RKO (cell line): ENCODE measurements at regions not wholly inside any gene's neighbourhood (a gene's known extent, or its start where the extent isn't known, plus 50 kb on each side); places are given as distances from the start of the nearest gene placed in this dataset.

Source experiments
- DNase-seq: peaks from one replicate; pipeline ENCODE4 v3.0.0-alpha.2; 2016; ENCODE audit warnings: low spot score

GRCh38 chr3:168583977-168584376 is 488.3 kb upstream of the GOLIM4 start:
- DNase-seq, result no peak

- DNase-seq, result no peak
These were observed 486.8 kb upstream of the GOLIM4 start for GRCh38 chr3:168582503-168582902.

- DNase-seq, result no peak
These were observed 486.1 kb upstream of the GOLIM4 start for GRCh38 chr3:168581771-168582225.

GRCh38 chr3:168579010-168579409 is 483.3 kb upstream of the GOLIM4 start:
- DNase-seq, result no peak

GRCh38 chr3:168575750-168576149 is 480.0 kb upstream of the GOLIM4 start:
- no peak for DNase-seq

- no peak for DNase-seq
These were observed 478.9 kb upstream of the GOLIM4 start for GRCh38 chr3:168574455-168575158.

- no peak for DNase-seq
These were observed 474.9 kb upstream of the GOLIM4 start for GRCh38 chr3:168570404-168571155.

GRCh38 chr3:168558728-168559411 is 463.1 kb upstream of the GOLIM4 start:
- DNase-seq, result no peak

GRCh38 chr3:168552251-168552650 is 456.5 kb upstream of the GOLIM4 start:
- DNase-seq, result no peak

- DNase-seq, result no peak
These were observed 453.0 kb upstream of the GOLIM4 start for GRCh38 chr3:168548719-168549118.

- no peak for DNase-seq
These were observed 451.0 kb upstream of the GOLIM4 start for GRCh38 chr3:168546707-168547106.

GRCh38 chr3:168545591-168545990 is 449.9 kb upstream of the GOLIM4 start:
- no peak for DNase-seq

- peak; percentile 23 for DNase-seq
These were observed 448.6 kb upstream of the GOLIM4 start for GRCh38 chr3:168544097-168544957.

- no peak for DNase-seq
These were observed 445.0 kb upstream of the GOLIM4 start for GRCh38 chr3:168540726-168541125.

GRCh38 chr3:168539909-168540308 is 444.2 kb upstream of the GOLIM4 start:
- peak; percentile 3 for DNase-seq

- no peak for DNase-seq
These were observed 439.0 kb upstream of the GOLIM4 start for GRCh38 chr3:168534761-168535160.

GRCh38 chr3:168533600-168533999 is 437.9 kb upstream of the GOLIM4 start:
- DNase-seq, result no peak

GRCh38 chr3:168532135-168532534 is 436.4 kb upstream of the GOLIM4 start:
- no peak for DNase-seq

GRCh38 chr3:168531116-168531515 is 435.4 kb upstream of the GOLIM4 start:
- DNase-seq, result no peak

- no peak for DNase-seq
These were observed 428.4 kb upstream of the GOLIM4 start for GRCh38 chr3:168524129-168524528.

- no peak for DNase-seq
These were observed 421.7 kb upstream of the GOLIM4 start for GRCh38 chr3:168517249-168518071.
